Activated naive CD4-positive, alpha-beta T cell treated with anti-CD3 and anti-CD28 coated beads for 36 hours (primary cell): ENCODE measurements at regions not wholly inside any gene's neighbourhood (a gene's known extent, or its start where the extent isn't known, plus 50 kb on each side); places are given as distances from the start of the nearest gene placed in this dataset.
"Not testable (repeated sequence)": the region's sequence is repeated elsewhere in the genome, so short reads cannot be mapped to it uniquely, and the experiment has no call there.

ENCODE experiments used
- CTCF ChIA-PET: fragments of 350-600 bp; sonication (Branson Sonifier 250); formaldehyde crosslinking; loops from one replicate; lab custom pipeline; 2021; ENCODE audit warnings: antibody characterized with exemption; lab: Charles Lee
- DNase-seq: peaks from one replicate; pipeline ENCODE4 v3.0.0-alpha.2; 2020
- H3K27ac Mint-ChIP-seq: one replicate; pipeline ENCODE4 v1.8.0; 2021; ENCODE audit warnings: mild to moderate bottlenecking, mixed read lengths
- H3K27me3 Mint-ChIP-seq: one replicate; pipeline ENCODE4 v1.8.0; 2021; ENCODE audit warnings: low read depth, mixed read lengths
- H3K36me3 Mint-ChIP-seq: one replicate; pipeline ENCODE4 v1.8.0; 2021; ENCODE audit warnings: low read depth, mixed read lengths
- H3K4me1 Mint-ChIP-seq: one replicate; pipeline ENCODE4 v1.8.0; 2021; ENCODE audit warnings: low read depth, mixed read lengths
- H3K4me3 Mint-ChIP-seq: one replicate; pipeline ENCODE4 v1.8.0; 2021; ENCODE audit warnings: mild to moderate bottlenecking, moderate library complexity, mixed read lengths
- H3K9me3 Mint-ChIP-seq: one replicate; pipeline ENCODE4 v1.8.0; 2021; ENCODE audit warnings: mixed read lengths
- intact Hi-C: fragments of 100-400 bp; cut with micrococcal nuclease; formaldehyde crosslinking; loops from one replicate; pipeline ENCODE4 v1.15.1; 2023

DNA sequence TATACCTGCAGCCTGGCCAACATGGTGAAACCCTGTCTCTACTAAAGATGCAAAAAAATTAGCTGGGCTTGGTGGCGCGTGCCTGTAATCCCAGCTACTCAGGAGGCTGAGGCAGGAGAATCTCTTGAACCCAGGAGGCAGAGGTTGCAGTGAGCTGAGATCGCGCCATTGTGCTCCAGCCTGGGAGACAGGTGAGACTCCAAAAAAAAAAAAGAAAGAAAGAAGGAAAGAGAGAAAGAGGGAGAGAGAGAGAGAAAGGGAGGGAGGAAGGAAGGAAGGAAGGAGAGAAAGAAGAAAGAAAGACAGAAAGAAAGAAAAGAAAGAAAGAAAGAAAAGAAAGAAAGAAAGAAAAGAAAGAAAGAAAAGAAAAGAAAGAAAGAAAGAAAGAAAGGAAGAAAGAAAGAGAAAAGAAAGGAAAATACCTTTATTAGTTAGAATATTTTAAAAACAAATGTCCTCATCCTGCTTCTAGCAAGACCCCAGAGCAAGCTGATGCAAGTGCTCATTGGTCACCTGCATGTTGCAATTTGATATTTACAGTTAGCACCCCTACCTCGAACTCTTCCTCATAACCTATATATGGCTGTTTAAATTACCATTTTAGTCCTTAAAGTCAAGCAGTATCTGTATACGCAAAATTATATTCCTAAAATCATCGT, 57.0 kb upstream of the TNFAIP3 start:
- peaks cover 76% of the 10 kb centered on the region for H3K4me1 Mint-ChIP-seq
- H3K27ac Mint-ChIP-seq: peak overlapping the region; percentile 24
- CTCF ChIA-PET: interaction anchor here (0.8 to 4.6 kb wide), 7 partner anchors 8 to 129 kb away, joined by 3 to 31 read pairs (median 5); no protein-coding TSS in a partner anchor
- not testable (repeated sequence) for H3K36me3 Mint-ChIP-seq, DNase-seq, H3K4me3 Mint-ChIP-seq, H3K27me3 Mint-ChIP-seq, H3K9me3 Mint-ChIP-seq
- intact Hi-C loops: loop anchor here (5.0 kb wide), 1 partner anchor 117 kb away; no protein-coding TSS in a partner anchor

DNA sequence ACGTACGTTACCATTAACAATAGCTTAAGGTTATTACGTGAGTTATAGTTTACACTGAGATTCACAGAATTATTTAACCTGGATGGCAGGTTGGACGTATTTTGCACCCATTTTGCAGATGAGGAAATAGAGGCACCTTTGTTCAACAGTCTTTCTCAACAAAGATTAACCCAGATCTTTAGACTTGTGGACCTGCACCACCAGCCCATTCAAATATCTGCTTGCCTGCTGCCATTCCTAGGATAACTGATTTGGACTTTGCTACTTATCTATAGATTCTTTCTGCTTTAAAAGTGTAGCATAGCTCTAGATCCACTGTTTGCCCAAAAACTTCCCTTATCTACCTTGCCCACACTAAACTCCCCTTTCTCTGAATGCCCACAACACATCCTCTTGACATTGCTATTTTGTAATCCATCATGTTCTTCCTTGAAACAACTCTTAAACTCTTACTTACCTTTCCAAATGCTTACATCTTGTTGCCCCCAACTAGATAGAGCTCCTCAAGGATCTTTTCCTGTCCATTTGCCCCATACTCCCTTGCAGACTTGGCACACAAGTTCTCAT, 56.4 kb upstream of the TNFAIP3 start:
- CTCF ChIA-PET: interaction anchor here (0.8 to 4.6 kb wide), 7 partner anchors 9 to 165 kb away, joined by 3 to 31 read pairs (median 6); no protein-coding TSS in a partner anchor
- H3K4me3 Mint-ChIP-seq: peak overlapping the region; percentile 52
- H3K36me3 Mint-ChIP-seq: peaks cover 2% of the 10 kb centered on the region
- H3K4me1 Mint-ChIP-seq: peaks cover 71% of the 10 kb centered on the region
- DNase-seq: no peak
- H3K27ac Mint-ChIP-seq: peak overlapping the region; percentile 94
- H3K9me3 Mint-ChIP-seq: peaks cover 4% of the 10 kb centered on the region
- H3K27me3 Mint-ChIP-seq: no peaks in the 10 kb centered on the region
- intact Hi-C loops: loop anchor here (1.0 to 5.0 kb wide), 8 partner anchors 9 to 117 kb away; no protein-coding TSS in a partner anchor

DNA sequence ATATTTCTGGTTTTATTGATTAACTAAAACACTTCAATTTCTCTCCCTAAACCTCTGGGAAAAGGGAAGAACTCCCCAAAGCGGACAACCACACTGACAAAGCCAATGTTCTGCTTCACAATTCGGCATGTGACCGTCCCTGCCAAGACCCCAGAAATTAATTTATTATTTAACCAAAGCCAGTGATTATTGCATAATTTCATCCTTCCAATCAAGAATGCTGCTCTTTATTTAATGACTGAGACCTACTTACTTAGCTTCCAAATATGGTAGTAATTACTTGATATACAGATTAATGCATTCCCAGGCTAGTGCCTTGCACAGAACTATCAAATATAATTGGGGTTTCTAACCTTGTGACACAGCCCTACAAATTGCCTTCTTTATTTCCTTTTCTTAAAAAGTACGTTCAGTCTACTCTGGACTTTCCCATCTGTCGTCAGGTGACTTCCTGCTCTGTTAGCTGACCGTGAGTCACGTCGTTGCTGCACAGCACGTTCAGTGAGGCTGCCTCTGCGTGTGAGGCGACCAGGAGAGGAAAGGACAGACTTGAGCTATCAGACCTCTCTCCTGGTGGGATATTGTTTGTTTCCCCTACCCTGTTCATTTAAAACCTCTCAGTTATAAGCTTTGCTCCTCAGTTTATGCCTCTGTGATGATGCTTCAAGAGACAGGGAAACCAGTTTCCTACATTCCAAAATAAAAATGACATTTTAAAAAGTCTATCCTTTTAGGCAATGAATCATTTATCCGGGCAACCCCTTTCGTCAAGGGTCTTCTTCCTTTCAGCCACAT, 55.7 kb upstream of the TNFAIP3 start:
- intact Hi-C loops: loop anchor here (1.0 to 5.0 kb wide), 8 partner anchors 8 to 116 kb away; no protein-coding TSS in a partner anchor
- DNase-seq: peak; percentile 93
- CTCF ChIA-PET: interaction anchor here (0.6 to 4.6 kb wide), 9 partner anchors 10 to 967 kb away, joined by 3 to 31 read pairs (median 6); no protein-coding TSS in a partner anchor
- Mint-ChIP-seq H3K9me3 (peaks cover 4% of the 10 kb centered on the region), H3K36me3 (peaks cover 2% of the 10 kb centered on the region), H3K27ac (peak overlapping the region; percentile 94), H3K4me1 (peaks cover 75% of the 10 kb centered on the region), H3K4me3 (peak overlapping the region; percentile 52), H3K27me3 (no peaks in the 10 kb centered on the region)

DNA sequence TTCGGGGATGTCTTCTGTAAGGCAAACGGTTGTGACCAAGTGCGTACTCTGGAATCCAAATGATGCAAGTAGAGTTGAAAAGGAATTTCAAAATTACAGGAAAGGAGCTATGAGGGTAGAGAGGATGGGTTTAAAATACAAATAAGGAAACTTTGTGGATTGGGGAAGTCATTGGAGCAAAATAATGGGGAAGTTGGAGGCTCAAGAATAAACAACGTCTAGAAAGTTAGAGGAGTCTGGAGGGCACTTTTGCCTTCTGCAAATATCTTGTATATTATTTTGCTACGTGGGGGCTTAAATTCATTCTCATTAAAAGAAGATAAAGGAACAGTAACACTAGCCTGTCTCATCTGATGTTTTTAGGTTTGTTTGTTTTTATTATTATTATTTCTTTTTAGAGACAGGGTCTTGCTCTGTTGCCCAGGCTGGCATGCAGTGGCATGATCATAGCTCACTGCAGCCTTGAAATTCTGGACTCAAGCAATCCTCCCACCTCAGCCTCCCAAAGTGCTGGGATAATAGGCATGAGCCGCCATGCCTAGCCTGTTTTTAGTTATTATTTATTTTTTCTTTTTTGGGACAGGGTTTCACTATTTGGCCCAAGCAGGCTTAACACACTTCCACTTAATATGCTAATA, 55.0 kb upstream of the TNFAIP3 start:
- no peak for DNase-seq
- intact Hi-C loops: loop anchor here (1.0 to 5.0 kb wide), 8 partner anchors 7 to 115 kb away; no protein-coding TSS in a partner anchor
- peaks cover 3% of the 10 kb centered on the region for H3K9me3 Mint-ChIP-seq
- peaks cover 81% of the 10 kb centered on the region for H3K4me1 Mint-ChIP-seq
- H3K27ac Mint-ChIP-seq: peak overlapping the region; percentile 94
- peak overlapping the region; percentile 52 for H3K4me3 Mint-ChIP-seq
- H3K36me3 Mint-ChIP-seq: peaks cover 2% of the 10 kb centered on the region
- H3K27me3 Mint-ChIP-seq: no peaks in the 10 kb centered on the region
- CTCF ChIA-PET: interaction anchor here (0.6 to 4.6 kb wide), 7 partner anchors 13 to 968 kb away, joined by 3 to 31 read pairs (median 6); no protein-coding TSS in a partner anchor

DNA sequence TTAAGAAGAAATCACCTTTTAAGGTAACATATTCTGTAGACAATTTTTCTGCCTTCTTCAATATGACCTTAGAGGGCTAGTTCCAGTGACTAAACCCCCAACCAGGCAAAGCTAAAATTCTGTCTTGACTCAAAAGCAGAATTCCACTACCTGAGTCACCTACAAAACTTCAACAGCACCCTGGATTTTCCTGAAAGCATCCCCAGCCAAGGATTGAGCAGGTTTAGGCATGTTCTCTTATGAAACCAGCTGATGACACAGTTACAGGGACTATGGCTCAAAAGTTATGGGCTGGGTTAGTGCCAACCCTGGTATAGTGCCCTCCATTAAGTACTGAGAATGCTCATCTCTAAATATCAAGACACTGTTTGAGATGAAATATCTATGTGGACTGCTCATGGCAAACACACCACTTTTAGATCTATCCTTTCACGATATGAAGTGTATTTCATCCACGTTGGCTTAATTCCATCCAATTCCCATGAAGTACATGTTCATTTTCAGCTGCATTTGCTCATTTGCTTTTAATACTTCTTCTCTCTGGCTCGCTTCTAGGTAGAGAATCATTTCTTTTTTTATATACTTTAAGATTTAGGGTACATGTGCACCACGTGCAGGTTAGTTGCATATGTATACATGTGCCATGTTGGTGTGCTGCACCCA, 53.6 kb upstream of the TNFAIP3 start:
- CTCF ChIA-PET: no interaction called here
- intact Hi-C loops: loop anchor here (5.0 kb wide), 1 partner anchor 114 kb away; no protein-coding TSS in a partner anchor
- no peak overlapping the region for H3K4me3 Mint-ChIP-seq
- no peaks in the 10 kb centered on the region for H3K27me3 Mint-ChIP-seq
- peaks cover 79% of the 10 kb centered on the region for H3K4me1 Mint-ChIP-seq
- H3K9me3 Mint-ChIP-seq: peaks cover 1% of the 10 kb centered on the region
- H3K36me3 Mint-ChIP-seq: peaks cover 2% of the 10 kb centered on the region
- H3K27ac Mint-ChIP-seq: peak overlapping the region; percentile 31
- peak; percentile 60 for DNase-seq

DNA sequence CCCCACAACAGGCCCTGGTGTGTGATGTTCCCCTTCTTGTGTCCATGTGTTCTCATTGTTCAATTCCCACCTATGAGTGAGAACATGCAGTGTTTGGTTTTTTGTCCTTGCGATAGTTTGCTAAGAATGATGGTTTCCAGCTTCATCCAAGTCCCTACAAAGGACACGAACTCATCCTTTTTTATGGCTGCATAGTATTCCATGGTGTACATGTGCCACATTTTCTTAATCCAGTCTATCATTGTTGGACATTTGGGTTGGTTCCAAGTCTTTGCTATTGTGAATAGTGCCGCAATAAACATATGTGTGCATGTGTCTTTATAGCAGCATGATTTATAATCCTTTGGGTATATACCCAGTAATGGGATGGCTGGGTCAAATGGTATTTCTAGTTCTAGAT, 53.0 kb upstream of the TNFAIP3 start:
- not testable (repeated sequence) for H3K27ac Mint-ChIP-seq
- intact Hi-C loops: loop anchor here (5.0 kb wide), 1 partner anchor 113 kb away; no protein-coding TSS in a partner anchor

DNA sequence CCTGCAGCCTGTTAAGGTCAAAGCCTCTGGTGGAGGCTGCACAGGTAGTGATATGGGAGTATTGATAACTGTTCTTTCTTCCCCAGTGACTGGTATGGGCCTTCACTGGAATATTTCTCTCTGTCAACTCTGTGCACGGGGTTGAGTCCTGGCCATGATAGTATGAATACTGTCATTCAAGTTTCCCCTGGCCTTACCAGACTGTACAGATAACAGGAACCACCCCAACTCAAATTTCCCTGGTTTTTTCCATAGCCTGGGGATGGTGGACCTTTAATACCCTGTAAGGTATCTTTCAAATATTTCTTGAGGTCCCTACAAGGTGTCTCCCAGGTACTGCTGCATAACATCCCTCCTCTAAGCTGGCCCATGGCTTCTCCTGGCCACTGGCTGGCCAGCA, 51.4 kb upstream of the TNFAIP3 start:
- Mint-ChIP-seq H3K27me3 (no peaks in the 10 kb centered on the region), H3K4me3 (peak overlapping the region; percentile 58), H3K9me3 (peaks cover 1% of the 10 kb centered on the region), H3K27ac (peak overlapping the region; percentile 83), H3K4me1 (peaks cover 77% of the 10 kb centered on the region), H3K36me3 (peaks cover 2% of the 10 kb centered on the region)
- intact Hi-C loops: no loop called here
- no peak for DNase-seq
- CTCF ChIA-PET: interaction anchor here (0.7 to 1.4 kb wide), 4 partner anchors 12 to 53 kb away, joined by 3 read pairs; no protein-coding TSS in a partner anchor

More for the DNA sequence above, 53.0 kb upstream of the TNFAIP3 start:
- H3K4me3 Mint-ChIP-seq, DNase-seq, H3K27me3 Mint-ChIP-seq, H3K36me3 Mint-ChIP-seq, CTCF ChIA-PET, H3K9me3 Mint-ChIP-seq: not testable (repeated sequence)
- peaks cover 78% of the 10 kb centered on the region for H3K4me1 Mint-ChIP-seq

DNA sequence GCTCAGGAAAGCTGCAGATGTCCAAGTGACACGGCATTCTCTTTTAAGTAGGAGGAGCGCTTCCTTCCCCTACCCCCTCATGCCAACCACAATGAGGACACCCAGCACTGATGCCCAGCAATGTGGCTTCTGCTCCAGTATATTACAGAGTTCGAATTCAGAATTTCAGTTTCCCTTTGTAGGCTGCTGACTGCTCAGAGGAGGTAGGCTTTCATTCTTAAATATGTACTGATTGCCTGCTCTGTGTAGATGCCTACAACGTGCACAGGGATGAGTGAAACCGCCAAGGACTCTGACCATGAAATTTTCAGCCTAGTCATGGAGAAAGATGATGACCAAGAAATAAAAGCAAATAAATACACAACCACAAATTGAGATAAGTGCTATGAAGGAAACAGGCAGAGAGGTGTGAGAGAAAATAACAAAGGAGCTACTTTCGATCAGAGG, 50.9 kb upstream of the TNFAIP3 start:
- Mint-ChIP-seq H3K27me3 (no peaks in the 10 kb centered on the region), H3K4me1 (peaks cover 75% of the 10 kb centered on the region), H3K9me3 (peaks cover 1% of the 10 kb centered on the region), H3K27ac (peak overlapping the region; percentile 83), H3K36me3 (peaks cover 2% of the 10 kb centered on the region), H3K4me3 (peak overlapping the region; percentile 58)
- peak; percentile 49 for DNase-seq
- intact Hi-C loops: no loop called here
- CTCF ChIA-PET: interaction anchor here (0.7 to 1.4 kb wide), 3 partner anchors 12 to 52 kb away, joined by 3 read pairs; no protein-coding TSS in a partner anchor

DNA sequence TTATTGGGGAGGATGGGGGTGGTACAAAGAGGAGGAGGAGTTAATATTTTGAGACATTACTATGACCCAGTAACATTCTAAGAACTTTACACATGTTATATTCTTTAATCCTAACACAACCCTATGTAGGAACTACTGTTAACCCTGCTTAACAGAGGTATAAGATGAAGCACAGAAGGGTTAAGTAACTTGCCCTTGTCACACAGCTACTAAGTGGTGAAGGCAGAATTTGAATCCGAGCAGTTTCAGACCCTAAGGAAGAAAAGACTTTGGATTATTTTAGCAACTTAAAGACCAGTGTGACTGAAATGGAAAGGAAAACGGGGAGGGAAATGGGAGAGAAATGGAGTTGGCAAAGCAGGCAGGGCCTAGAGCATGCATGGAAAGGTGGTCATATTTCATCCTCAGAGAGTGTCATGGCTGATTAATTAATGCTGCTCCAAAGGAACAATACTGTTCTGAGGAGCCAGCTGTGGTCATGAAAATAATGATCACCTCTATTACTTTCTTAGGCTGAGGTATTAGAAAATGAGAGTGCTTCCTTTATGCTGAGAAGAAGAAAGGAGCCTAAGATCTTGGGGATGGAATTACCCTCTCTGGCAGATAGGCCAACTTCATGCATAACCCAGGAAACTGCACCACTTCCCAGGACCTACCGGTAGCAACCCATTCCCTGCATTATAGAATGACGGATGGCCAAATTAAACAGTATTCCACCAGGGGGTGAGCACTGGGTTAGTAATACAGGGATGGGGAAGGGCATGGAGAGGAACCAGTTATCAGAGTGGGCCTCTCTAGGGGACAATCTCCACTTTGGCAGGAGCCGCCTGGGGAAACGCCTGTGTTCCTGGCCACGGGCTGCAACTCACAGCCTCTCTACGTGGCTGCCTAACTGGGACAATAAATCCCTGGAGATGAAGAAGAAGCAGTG, 50.1 kb upstream of the TNFAIP3 start:
- peaks cover 2% of the 10 kb centered on the region for H3K36me3 Mint-ChIP-seq
- no peak overlapping the region for H3K27ac Mint-ChIP-seq
- CTCF ChIA-PET: interaction anchor here (1.1 to 1.4 kb wide), 2 partner anchors 13 to 18 kb away, joined by 3 read pairs; no protein-coding TSS in a partner anchor
- intact Hi-C loops: no loop called here
- no peaks in the 10 kb centered on the region for H3K27me3 Mint-ChIP-seq
- H3K4me1 Mint-ChIP-seq: peaks cover 75% of the 10 kb centered on the region
- no peak overlapping the region for H3K4me3 Mint-ChIP-seq
- DNase-seq: no peak
- peaks cover 1% of the 10 kb centered on the region for H3K9me3 Mint-ChIP-seq
